Ascending aorta (tissue), 2 donors: ENCODE measurements at regions not wholly inside any gene's neighbourhood (a gene's known extent, or its start where the extent isn't known, plus 50 kb on each side); places are given as distances from the start of the nearest gene placed in this dataset.
"Not testable (repeated sequence)": the region's sequence is repeated elsewhere in the genome, so short reads cannot be mapped to it uniquely, and the experiment has no call there.

Experiments
- DNase-seq, 2 donors: peaks; one replicate each; pipeline ENCODE4 v3.0.0-alpha.2; 2019; ENCODE audit warnings: low spot score in 2 of 2
- H3K27ac ChIP-seq, 2 donors: fragments of 200-600 bp; sonication (generic); one replicate each; pipeline ENCODE4 v1.5.1; 2016 to 2017; ENCODE audit warnings: mild to moderate bottlenecking in 1 of 2
- H3K27me3 ChIP-seq: fragments of 200-600 bp; sonication (generic); one replicate; pipeline ENCODE4 v1.5.1; 2017
- H3K36me3 ChIP-seq, 2 donors: fragments of 200-600 bp; sonication (generic); one replicate each; pipeline ENCODE4 v1.5.1; 2016
- H3K4me1 ChIP-seq, 2 donors: fragments of 200-600 bp; sonication (generic); one replicate each; pipeline ENCODE4 v1.5.1; 2016 to 2017; ENCODE audit warnings: mild to moderate bottlenecking in 1 of 2
- H3K4me3 ChIP-seq, 2 donors: fragments of 200-600 bp; sonication (generic); one replicate each; pipeline ENCODE4 v1.5.1; 2016 to 2017; ENCODE audit warnings: mild to moderate bottlenecking in 1 of 2
- H3K9me3 ChIP-seq, 2 donors: fragments of 200-600 bp; sonication (generic); one replicate each; pipeline ENCODE4 v1.5.1; 2016
- CTCF ChIP-seq, 3 experiments: fragments of 200-600 bp in 2 of 3; fragments of 450-650 bp in 1 of 3; sonication (generic) in 2 of 3; IDR thresholded peaks; one replicate each; pipeline ENCODE4 v1.5.1; 2016 to 2019; ENCODE audit warnings: antibody characterized with exemption in 3 of 3, mild to moderate bottlenecking in 1 of 3, moderate library complexity in 1 of 3
- intact Hi-C: fragments of 100-400 bp; cut with DNase I; formaldehyde crosslinking; loops from one replicate; pipeline ENCODE4 v1.15.1; 2023

GRCh38 chr6:140153703-140154102 is 779.3 kb upstream of the CITED2 start:
- intact Hi-C loops, result no loop called here
- no peaks in the 10 kb centered on the region for H3K27me3 ChIP-seq
- peaks cover 0 to 10% of the 10 kb centered on the region in 2 donors for H3K9me3 ChIP-seq
- DNase-seq, result no peak
- no peak overlapping the region for H3K27ac ChIP-seq
- H3K36me3 ChIP-seq, result no peaks in the 10 kb centered on the region
- TF ChIP-seq CTCF (IDR thresholded peaks at IDR 0.05), result no peak
- no peaks in the 10 kb centered on the region for H3K4me1 ChIP-seq
- no peak overlapping the region for H3K4me3 ChIP-seq

DNA sequence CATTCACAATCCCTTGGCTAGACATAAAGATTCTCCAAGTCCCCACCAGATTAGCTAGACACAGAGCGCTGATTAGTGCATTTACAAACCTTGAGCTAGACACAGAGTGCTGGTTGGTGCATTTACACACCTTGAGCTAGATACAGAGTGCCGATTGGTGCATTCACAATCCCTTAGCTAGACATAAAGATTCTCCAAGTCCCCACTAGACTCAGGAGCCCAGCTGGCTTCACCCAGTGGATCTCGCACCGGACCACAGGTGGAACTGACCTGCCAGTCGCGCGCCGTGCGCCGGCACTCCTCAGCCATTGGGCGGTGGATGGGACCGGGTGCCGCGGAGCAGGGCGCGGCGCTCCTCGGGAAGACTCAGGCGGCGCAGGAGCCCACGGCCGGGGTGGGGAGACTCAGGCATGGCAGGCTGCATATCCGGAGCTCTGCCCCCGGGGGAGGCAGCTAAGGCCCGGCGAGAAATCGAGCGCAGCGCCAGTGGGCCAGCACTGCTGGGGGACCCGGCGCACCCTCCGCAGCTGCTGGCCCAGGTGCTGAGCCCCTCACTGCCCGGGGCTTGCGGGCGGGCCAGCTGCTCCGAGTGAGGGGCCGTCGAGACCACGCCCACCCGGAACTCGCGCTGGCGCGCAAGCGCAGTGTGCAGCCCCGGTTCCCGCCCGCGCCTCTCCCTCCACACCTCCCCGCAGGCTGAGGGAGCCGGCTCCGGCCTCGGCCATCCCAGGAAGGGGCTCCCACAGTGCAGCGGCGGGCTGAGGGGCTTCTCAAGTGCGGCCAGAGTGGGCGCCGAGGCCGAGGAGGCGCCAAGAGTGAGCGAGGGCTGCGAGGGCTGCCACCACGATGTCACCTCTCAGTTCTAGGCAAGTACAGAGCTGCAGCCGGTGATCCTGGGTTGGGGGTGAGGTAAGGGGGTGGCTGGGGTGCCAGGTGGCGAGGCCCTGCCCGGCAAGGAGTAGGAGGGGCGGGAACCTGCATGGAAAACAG is 773.7 kb upstream of the CITED2 start:
- H3K4me3 ChIP-seq, intact Hi-C loops, H3K4me1 ChIP-seq, H3K9me3 ChIP-seq, DNase-seq, H3K36me3 ChIP-seq, H3K27ac ChIP-seq, H3K27me3 ChIP-seq: not testable (repeated sequence)

DNA sequence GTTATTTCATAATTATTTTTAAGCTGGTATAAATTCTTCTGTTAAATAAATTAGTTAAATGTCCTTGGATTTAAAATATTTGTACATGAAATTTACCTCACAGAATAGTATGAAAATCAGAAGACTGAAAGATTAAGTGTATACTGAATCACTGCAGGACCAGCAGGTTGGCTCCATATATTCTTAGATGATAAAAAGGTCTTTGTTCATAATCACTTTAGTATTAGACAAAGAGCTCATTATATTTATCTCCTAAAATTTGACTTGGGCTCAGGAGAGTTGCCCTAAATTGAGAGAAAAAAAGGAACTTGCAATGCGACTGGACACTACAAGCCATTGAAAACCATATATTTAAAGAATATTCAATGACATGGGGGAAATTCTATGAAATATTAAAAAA is 766.4 kb upstream of the CITED2 start:
- Histone ChIP-seq H3K4me3 (no peak overlapping the region), H3K27ac (no peak overlapping the region), H3K4me1 (no peaks in the 10 kb centered on the region), H3K9me3 (peaks cover under 1% of the 10 kb centered on the region in 2 donors), H3K36me3 (no peaks in the 10 kb centered on the region), H3K27me3 (no peaks in the 10 kb centered on the region)
- intact Hi-C loops, result no loop called here
- no peak for TF ChIP-seq CTCF (IDR thresholded peaks at IDR 0.05)
- DNase-seq, result no peak

GRCh38 chr6:140138311-140139010 is 764.0 kb upstream of the CITED2 start:
- intact Hi-C loops, result no loop called here
- Histone ChIP-seq H3K4me3 (no peak overlapping the region), H3K36me3 (no peaks in the 10 kb centered on the region), H3K4me1 (no peaks in the 10 kb centered on the region), H3K27me3 (no peaks in the 10 kb centered on the region), H3K27ac (no peak overlapping the region), H3K9me3 (peaks cover 8 to 12% of the 10 kb centered on the region in 2 donors)
- TF ChIP-seq CTCF (IDR thresholded peaks at IDR 0.05), result no peak
- no peak for DNase-seq

- H3K4me1 ChIP-seq, result no peaks in the 10 kb centered on the region
- no peaks in the 10 kb centered on the region for H3K27me3 ChIP-seq
- H3K4me3 ChIP-seq, result no peak overlapping the region
- H3K36me3 ChIP-seq, result no peaks in the 10 kb centered on the region
- no peak for TF ChIP-seq CTCF (IDR thresholded peaks at IDR 0.05)
- peaks cover 8 to 28% of the 10 kb centered on the region in 2 donors for H3K9me3 ChIP-seq
- no peak overlapping the region for H3K27ac ChIP-seq
- no peak for DNase-seq
- intact Hi-C loops, result no loop called here
These were observed 759.8 kb upstream of the CITED2 start for GRCh38 chr6:140134224-140134623.

DNA sequence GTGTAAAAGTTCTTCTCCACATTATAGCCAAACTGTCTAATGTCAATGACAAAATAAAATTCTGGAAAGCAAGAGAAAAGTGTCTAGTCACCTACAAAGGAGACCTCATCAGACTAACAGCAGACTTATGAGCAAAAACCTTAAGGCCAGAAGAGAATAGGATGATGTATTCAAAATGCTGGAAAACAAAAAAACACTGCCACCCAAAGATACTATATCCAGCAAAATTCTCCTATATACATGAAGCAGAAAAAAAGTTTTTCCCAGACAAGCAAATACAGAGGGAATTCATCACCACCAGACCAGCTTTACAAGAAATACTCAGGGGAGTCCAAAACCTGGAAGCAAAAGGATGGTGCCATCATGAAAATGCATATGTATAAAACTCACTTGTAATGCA is 755.6 kb upstream of the CITED2 start:
- intact Hi-C loops, result no loop called here
- no peak for TF ChIP-seq CTCF (IDR thresholded peaks at IDR 0.05)
- peaks cover 0 to 24% of the 10 kb centered on the region in 2 donors for H3K9me3 ChIP-seq
- DNase-seq, result no peak
- no peak overlapping the region for H3K4me3 ChIP-seq
- no peaks in the 10 kb centered on the region for H3K4me1 ChIP-seq
- H3K27ac ChIP-seq, result no peak overlapping the region
- H3K27me3 ChIP-seq, result no peaks in the 10 kb centered on the region
- H3K36me3 ChIP-seq, result no peaks in the 10 kb centered on the region
